Keratinocyte (primary cell): ENCODE measurements at regions not wholly inside any gene's neighbourhood (a gene's known extent, or its start where the extent isn't known, plus 50 kb on each side); places are given as distances from the start of the nearest gene placed in this dataset.

ENCODE experiments used
- DNase-seq: peaks from one replicate; pipeline ENCODE4 v3.0.0-alpha.2; 2011; ENCODE audit warnings: low read depth, missing footprints, low spot score
- FAIRE-seq: peaks from 2 replicates; lab custom pipeline; 2011; peaks lifted over from hg19 to GRCh38; lab: Jason Lieb, UNC
- H2AFZ ChIP-seq: 2 replicates; pipeline ENCODE4 v1.6.0; 2012; ENCODE audit warnings: low read length, control low read depth, inconsistent platforms; ENCODE audit not compliant: control insufficient read depth
- H3K27ac ChIP-seq: 2 replicates; pipeline ENCODE4 v1.5.1; 2011; ENCODE audit warnings: low read length; ENCODE audit not compliant: control insufficient read depth, insufficient read depth
- H3K27me3 ChIP-seq: 3 replicates; pipeline ENCODE4 v1.6.0; 2011; ENCODE audit warnings: low read length; ENCODE audit not compliant: control insufficient read depth, insufficient read depth; ENCODE audit errors: extremely low read depth
- H3K36me3 ChIP-seq, 2 experiments: 2 replicates in 1 of 2; 3 replicates in 1 of 2; pipeline ENCODE4 v1.5.1; 2011; ENCODE audit warnings: low read length in 2 of 2, mild to moderate bottlenecking in 1 of 2; ENCODE audit not compliant: control insufficient read depth in 2 of 2, insufficient read depth in 2 of 2; ENCODE audit errors: extremely low read depth in 1 of 2
- H3K4me1 ChIP-seq: 3 replicates; pipeline ENCODE4 v1.5.1; 2011; ENCODE audit warnings: low read length; ENCODE audit not compliant: control insufficient read depth, insufficient read depth; ENCODE audit errors: extremely low read depth
- H3K4me2 ChIP-seq: 3 replicates; pipeline ENCODE4 v1.6.0; 2011; ENCODE audit warnings: low read depth, low read length; ENCODE audit not compliant: control insufficient read depth, insufficient read depth; ENCODE audit errors: extremely low read depth
- H3K4me3 ChIP-seq, 3 experiments: fragments of 200-600 bp in 1 of 3; sonication (generic) in 1 of 3; 2 replicates in 2 of 3; 3 replicates in 1 of 3; pipeline ENCODE4 v1.5.1; 2011 to 2016; ENCODE audit warnings: low read length in 3 of 3, mild to moderate bottlenecking in 3 of 3, control low read depth in 2 of 3, inconsistent platforms in 1 of 3, low read depth in 1 of 3, mixed read lengths in 1 of 3, mixed run types in 1 of 3, moderate library complexity in 1 of 3; ENCODE audit not compliant: control insufficient read depth in 2 of 3, insufficient read depth in 2 of 3; ENCODE audit errors: extremely low read depth in 1 of 3
- H3K79me2 ChIP-seq: 2 replicates; pipeline ENCODE4 v1.6.0; 2012; ENCODE audit warnings: low read length; ENCODE audit not compliant: control insufficient read depth, insufficient read depth
- H3K9ac ChIP-seq: 3 replicates; pipeline ENCODE4 v1.6.0; 2011; ENCODE audit warnings: low read length; ENCODE audit not compliant: control insufficient read depth, insufficient read depth; ENCODE audit errors: extremely low read depth
- H3K9me1 ChIP-seq: 3 replicates; pipeline ENCODE4 v1.6.0; 2011; ENCODE audit warnings: low read length; ENCODE audit not compliant: control insufficient read depth, insufficient read depth; ENCODE audit errors: extremely low read depth
- H3K9me3 ChIP-seq: 2 replicates; pipeline ENCODE4 v1.5.1; 2012; ENCODE audit warnings: low read depth, low read length; ENCODE audit not compliant: control insufficient read depth
- H4K20me1 ChIP-seq: 3 replicates; pipeline ENCODE4 v1.6.0; 2011; ENCODE audit warnings: low read length; ENCODE audit not compliant: control insufficient read depth, insufficient read depth; ENCODE audit errors: extremely low read depth
- EZH2 ChIP-seq: IDR thresholded peaks from one replicate; pipeline ENCODE4 v1.6.1; 2012; ENCODE audit warnings: inconsistent platforms, mild to moderate bottlenecking, low read length, moderate library complexity
- dilution Hi-C: fragments of 300-500 bp; cut with MboI; formaldehyde crosslinking; loops from one replicate; pipeline ENCODE4 v1.7.0; 2020; ENCODE audit warnings: low sequenced_read_pairs; ENCODE audit not compliant: extremely low pct_ligation_motif_present
- TF ChIP-seq, protein P1 (sequence below), 3 experiments: IDR thresholded peaks in 1 of 3; conservative IDR thresholded peaks in 1 of 3; optimal IDR thresholded peaks in 1 of 3; 2 replicates in 2 of 3; 3 replicates in 1 of 3; pipeline versions ENCODE3 to v1.5.1; 2011; ENCODE audit warnings: low read length in 3 of 3, mild to moderate bottlenecking in 3 of 3, moderate library complexity in 2 of 3, control low read depth in 1 of 3, inconsistent platforms in 1 of 3; ENCODE audit not compliant: insufficient read depth in 2 of 3; ENCODE audit errors: extremely low read depth in 1 of 3

DNA sequence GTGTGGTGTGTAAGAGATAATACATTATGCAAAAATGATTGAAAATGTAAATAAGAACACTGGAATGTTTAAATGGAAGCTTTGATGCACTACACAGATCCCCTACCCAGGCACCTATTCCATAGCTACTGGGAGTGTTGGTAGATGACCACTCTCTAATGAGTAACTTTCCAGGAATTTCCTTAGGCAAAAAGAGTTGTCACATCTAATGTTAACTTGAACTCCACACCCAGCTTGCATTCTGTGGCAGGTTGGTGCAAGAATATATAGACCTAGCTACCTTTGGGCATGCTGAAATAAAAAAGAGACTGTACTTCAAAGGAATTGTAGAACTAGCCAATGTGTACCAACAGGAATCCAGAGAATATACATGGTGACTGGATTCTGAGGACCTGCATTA is 1254.2 kb upstream of the EYS start:
- DNase-seq (peak; percentile 45), FAIRE-seq (no peak)
- Histone ChIP-seq H2AFZ (no peak overlapping the region), H3K4me3 (no peak overlapping the region), H3K27ac (no peak overlapping the region), H4K20me1 (no peaks in the 10 kb centered on the region), H3K36me3 (no peaks in the 10 kb centered on the region), H3K9me1 (no peaks in the 10 kb centered on the region), H3K9me3 (no peaks in the 10 kb centered on the region), H3K27me3 (no peaks in the 10 kb centered on the region), H3K4me1 (peaks cover 9% of the 10 kb centered on the region), H3K9ac (no peak overlapping the region), H3K4me2 (peak overlapping the region; percentile 22), H3K79me2 (no peaks in the 10 kb centered on the region)
- dilution Hi-C loops: no loop called here
- TF ChIP-seq EZH2: no peak
- TF ChIP-seq, protein P1, sequence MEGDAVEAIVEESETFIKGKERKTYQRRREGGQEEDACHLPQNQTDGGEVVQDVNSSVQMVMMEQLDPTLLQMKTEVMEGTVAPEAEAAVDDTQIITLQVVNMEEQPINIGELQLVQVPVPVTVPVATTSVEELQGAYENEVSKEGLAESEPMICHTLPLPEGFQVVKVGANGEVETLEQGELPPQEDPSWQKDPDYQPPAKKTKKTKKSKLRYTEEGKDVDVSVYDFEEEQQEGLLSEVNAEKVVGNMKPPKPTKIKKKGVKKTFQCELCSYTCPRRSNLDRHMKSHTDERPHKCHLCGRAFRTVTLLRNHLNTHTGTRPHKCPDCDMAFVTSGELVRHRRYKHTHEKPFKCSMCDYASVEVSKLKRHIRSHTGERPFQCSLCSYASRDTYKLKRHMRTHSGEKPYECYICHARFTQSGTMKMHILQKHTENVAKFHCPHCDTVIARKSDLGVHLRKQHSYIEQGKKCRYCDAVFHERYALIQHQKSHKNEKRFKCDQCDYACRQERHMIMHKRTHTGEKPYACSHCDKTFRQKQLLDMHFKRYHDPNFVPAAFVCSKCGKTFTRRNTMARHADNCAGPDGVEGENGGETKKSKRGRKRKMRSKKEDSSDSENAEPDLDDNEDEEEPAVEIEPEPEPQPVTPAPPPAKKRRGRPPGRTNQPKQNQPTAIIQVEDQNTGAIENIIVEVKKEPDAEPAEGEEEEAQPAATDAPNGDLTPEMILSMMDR (optimal IDR thresholded peaks at IDR 0.05 in 1 of 3, IDR thresholded peaks at IDR 0.05 in 1 of 3, conservative IDR thresholded peaks at IDR 0.05 in 1 of 3; ENCODE audit: extremely low read depth in 1 of 3, insufficient read depth in 2 of 3, low read length in 3 of 3): no peak

DNA sequence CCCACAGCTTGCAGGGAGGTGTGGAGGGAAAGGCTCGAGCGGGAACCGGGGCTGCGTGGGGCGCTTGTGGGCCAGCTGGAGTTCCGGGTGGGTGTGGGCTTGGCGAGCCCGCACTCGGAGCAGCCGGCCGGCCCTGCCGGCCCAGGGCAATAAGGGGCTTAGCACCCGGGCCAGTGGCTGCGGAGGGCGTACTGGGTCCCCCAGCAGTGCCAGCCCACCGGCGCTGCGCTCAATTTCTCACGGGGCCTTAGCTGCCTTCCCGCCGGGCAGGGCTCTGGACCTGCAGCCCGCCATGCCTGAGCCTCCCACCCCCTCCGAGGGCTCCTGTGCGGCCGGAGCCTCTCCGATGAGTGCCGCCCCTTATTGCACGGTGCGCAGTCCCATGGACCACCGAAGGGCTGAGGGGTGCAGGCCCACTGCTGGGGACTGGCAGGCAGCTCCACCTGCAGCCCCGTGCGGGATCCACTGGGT is 1242.2 kb upstream of the EYS start:
- no peak for TF ChIP-seq EZH2
- TF ChIP-seq, protein P1 (optimal IDR thresholded peaks at IDR 0.05 in 1 of 3, IDR thresholded peaks at IDR 0.05 in 1 of 3, conservative IDR thresholded peaks at IDR 0.05 in 1 of 3; ENCODE audit: extremely low read depth in 1 of 3, insufficient read depth in 2 of 3, low read length in 3 of 3): no peak
- H3K9me3 ChIP-seq: no peaks in the 10 kb centered on the region
- FAIRE-seq: no peak
- no peaks in the 10 kb centered on the region for H3K36me3 ChIP-seq
- H3K4me3 ChIP-seq: no peak overlapping the region
- H3K4me2 ChIP-seq: no peak overlapping the region
- no peak overlapping the region for H3K9ac ChIP-seq
- no peaks in the 10 kb centered on the region for H3K27me3 ChIP-seq
- no peak overlapping the region for H3K27ac ChIP-seq
- no peaks in the 10 kb centered on the region for H3K4me1 ChIP-seq
- no peaks in the 10 kb centered on the region for H3K79me2 ChIP-seq
- DNase-seq: no peak
- H2AFZ ChIP-seq: no peak overlapping the region
- H3K9me1 ChIP-seq: no peaks in the 10 kb centered on the region
- H4K20me1 ChIP-seq: no peaks in the 10 kb centered on the region
- dilution Hi-C loops: no loop called here
